Endothelial cell of umbilical vein (primary cell): ENCODE measurements at regions not wholly inside any gene's neighbourhood (a gene's known extent, or its start where the extent isn't known, plus 50 kb on each side); places are given as distances from the start of the nearest gene placed in this dataset.

Experiments used
- BruUV-seq: library from RNA; stranded (reverse); fragments of 400-500 nt; replicated peaks from 2 replicates; lab custom pipeline; 2021; lab: Mats Ljungman, UMichigan
- CTCF ChIA-PET: fragments of 300-600, 350-600 bp; sonication (Branson Sonifier 250); formaldehyde crosslinking; loops from one replicate; lab custom pipeline; 2021; ENCODE audit warnings: antibody characterized with exemption, inconsistent platforms; lab: Charles Lee
- POLR2A ChIA-PET: fragments of 300-600, 350-600 bp; sonication (Branson Sonifier 250); formaldehyde crosslinking; loops from one replicate; lab custom pipeline; 2021; ENCODE audit warnings: antibody characterized with exemption, inconsistent platforms; lab: Charles Lee
- DNase-seq: peaks from one replicate; pipeline ENCODE4 v3.0.0-alpha.2; 2011; ENCODE audit warnings: low read depth, low spot score
- FAIRE-seq: peaks from 2 replicates; lab custom pipeline; 2011; peaks lifted over from hg19 to GRCh38; lab: Jason Lieb, UNC
- H2AFZ ChIP-seq: 2 replicates; pipeline ENCODE4 v1.6.0; 2012; ENCODE audit warnings: low read depth, low read length, control low read depth, inconsistent platforms
- H3K27ac ChIP-seq: 2 replicates; pipeline ENCODE4 v1.5.1; 2011; ENCODE audit warnings: low read depth, mild to moderate bottlenecking, control low read depth, low read length, moderate library complexity; ENCODE audit not compliant: insufficient read depth
- H3K27me3 ChIP-seq, 2 experiments: 2 replicates each; pipeline versions ENCODE4 v1.6.0 to v1.6.1; 2011; ENCODE audit warnings: low read length in 2 of 2, mixed read lengths in 1 of 2; ENCODE audit not compliant: control insufficient read depth in 2 of 2, insufficient read depth in 2 of 2
- H3K36me3 ChIP-seq, 2 experiments: 2 replicates in 1 of 2; 3 replicates in 1 of 2; pipeline ENCODE4 v1.5.1; 2011; ENCODE audit warnings: low read length in 2 of 2, mild to moderate bottlenecking in 1 of 2, moderate library complexity in 1 of 2; ENCODE audit not compliant: control insufficient read depth in 2 of 2, insufficient read depth in 2 of 2; ENCODE audit errors: extremely low read depth in 1 of 2
- H3K4me1 ChIP-seq: 3 replicates; pipeline ENCODE4 v1.5.1; 2011; ENCODE audit warnings: mild to moderate bottlenecking, low read length; ENCODE audit not compliant: control insufficient read depth, insufficient read depth; ENCODE audit errors: extremely low read depth
- H3K4me2 ChIP-seq: 2 replicates; pipeline ENCODE4 v1.6.1; 2011; ENCODE audit warnings: low read length, control low read depth, mixed read lengths; ENCODE audit not compliant: insufficient read depth
- H3K4me3 ChIP-seq, 3 experiments: fragments of 200-600 bp in 1 of 3; sonication (generic), shearing (Covaris generic) in 1 of 3; replicated peaks in 1 of 3; 2 replicates each; pipeline ENCODE4 v1.5.1; 2011 to 2016; ENCODE audit warnings: control low read depth in 3 of 3, low read length in 3 of 3, mild to moderate bottlenecking in 2 of 3, inconsistent platforms in 1 of 3, low read depth in 1 of 3, moderate library complexity in 1 of 3; ENCODE audit not compliant: insufficient read depth in 1 of 3
- H3K79me2 ChIP-seq: 2 replicates; pipeline ENCODE4 v1.6.0; 2012; ENCODE audit warnings: low read length, inconsistent platforms; ENCODE audit not compliant: control insufficient read depth, insufficient read depth
- H3K9ac ChIP-seq: replicated peaks from 2 replicates; pipeline ENCODE3; 2011; ENCODE audit warnings: low read length, control low read depth; ENCODE audit not compliant: insufficient read depth; ENCODE audit errors: extremely low read depth
- H3K9me1 ChIP-seq: replicated peaks from 3 replicates; pipeline ENCODE4 v1.6.0; 2011; ENCODE audit warnings: mild to moderate bottlenecking, low read length; ENCODE audit not compliant: control insufficient read depth, insufficient read depth; ENCODE audit errors: extremely low read depth
- H3K9me3 ChIP-seq: replicated peaks from 2 replicates; pipeline ENCODE4 v1.5.1; 2012; ENCODE audit warnings: low read length, inconsistent platforms; ENCODE audit not compliant: control insufficient read depth, insufficient read depth
- H4K20me1 ChIP-seq: replicated peaks from 2 replicates; pipeline ENCODE3; 2011; ENCODE audit warnings: mild to moderate bottlenecking, low read length; ENCODE audit not compliant: control insufficient read depth, insufficient read depth; ENCODE audit errors: extremely low read depth
- EZH2 ChIP-seq: IDR thresholded peaks from 2 replicates; pipeline ENCODE4 v1.6.1; 2012; ENCODE audit warnings: borderline replicate concordance, low read depth, mild to moderate bottlenecking, moderate library complexity, low read length, inconsistent platforms; ENCODE audit not compliant: severe bottlenecking
- FOS ChIP-seq: IDR thresholded peaks from 2 replicates; pipeline ENCODE4 v1.6.1; 2011; ENCODE audit warnings: mild to moderate bottlenecking, low read length, moderate library complexity, borderline replicate concordance; ENCODE audit not compliant: insufficient read depth
- GATA2 ChIP-seq: IDR thresholded peaks from 2 replicates; pipeline ENCODE4 v1.7.0; 2011; ENCODE audit warnings: low read depth, mild to moderate bottlenecking, moderate library complexity, mixed read lengths, low read length; ENCODE audit not compliant: insufficient read length, insufficient read depth
- JUN ChIP-seq: IDR thresholded peaks from 2 replicates; pipeline ENCODE4 v1.6.1; 2011; ENCODE audit warnings: borderline replicate concordance, low read depth; ENCODE audit not compliant: insufficient read length, insufficient read depth
- MYC ChIP-seq: IDR thresholded peaks from one replicate; pipeline ENCODE4 v1.6.1; 2011; ENCODE audit warnings: mild to moderate bottlenecking, low read depth, low read length
- POLR2A ChIP-seq: IDR thresholded peaks from 2 replicates; pipeline ENCODE4 v1.6.1; 2012; ENCODE audit warnings: low read depth, mild to moderate bottlenecking, control low read depth, low read length
- POLR2AphosphoS5 ChIP-seq: IDR thresholded peaks from 2 replicates; pipeline ENCODE4 v1.6.1; 2012; ENCODE audit warnings: low read depth, mild to moderate bottlenecking, control low read depth, low read length, moderate library complexity; ENCODE audit not compliant: insufficient read depth
- dilution Hi-C: fragments of 300-500 bp; cut with MboI; formaldehyde crosslinking; loops from one replicate; pipeline ENCODE4 v1.15.0; 2019; ENCODE audit warnings: low sequenced_read_pairs; ENCODE audit not compliant: extremely low pct_ligation_motif_present
- intact Hi-C: fragments of 100-400 bp; cut with micrococcal nuclease; formaldehyde crosslinking; loops from one replicate; pipeline ENCODE4 v1.10.0; 2022
- TF ChIP-seq, protein P1 (sequence below): IDR thresholded peaks from 2 replicates; pipeline ENCODE4 v1.6.1; 2011; ENCODE audit not compliant: insufficient read depth, insufficient read length
- TF ChIP-seq, protein P2 (sequence below), 2 donors: IDR thresholded peaks; 1 replicate in 1 of 2; 2 replicates in 1 of 2; pipeline ENCODE4 v1.5.1; 2011; ENCODE audit warnings: low read length in 2 of 2, mild to moderate bottlenecking in 2 of 2, moderate library complexity in 2 of 2, control low read depth in 1 of 2, inconsistent platforms in 1 of 2, low read depth in 1 of 2; ENCODE audit not compliant: insufficient read depth in 1 of 2; ENCODE audit errors: extremely low read depth in 1 of 2

DNA sequence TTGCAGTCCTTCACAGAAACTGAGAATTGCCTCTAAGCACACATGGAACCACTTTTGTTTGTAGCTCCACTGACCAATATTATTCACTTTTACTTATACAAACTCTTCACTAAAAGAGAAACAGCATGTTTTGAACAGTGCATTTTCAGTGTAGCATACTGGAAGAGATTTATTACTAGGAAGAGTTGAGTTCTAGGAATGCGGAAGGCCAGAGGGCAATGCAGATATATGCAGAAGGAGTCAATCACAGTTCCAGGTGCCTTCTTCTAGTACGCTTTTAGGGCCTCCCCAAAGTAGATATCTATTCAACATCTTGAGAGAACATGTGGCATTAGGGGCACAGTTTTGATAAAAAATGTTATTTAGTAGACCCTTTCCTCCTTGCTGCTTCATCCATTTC lies 1654.0 kb upstream of the ZEB2 start:
- intact Hi-C loops, result no loop called here
- H2AFZ ChIP-seq, result no peak overlapping the region
- H3K9me3 ChIP-seq, result no peaks in the 10 kb centered on the region
- no peaks in the 10 kb centered on the region for H3K27me3 ChIP-seq
- dilution Hi-C loops, result no loop called here
- no peaks in the 10 kb centered on the region for H3K79me2 ChIP-seq
- ChIA-PET POLR2A (interaction anchor here (0.7 kb wide), 1 partner anchor 9 kb away, joined by 3 read pairs; no protein-coding TSS in a partner anchor), CTCF (interaction anchor here (0.7 kb wide), 1 partner anchor 323 kb away, joined by 3 read pairs; no protein-coding TSS in a partner anchor)
- no peak overlapping the region for H3K27ac ChIP-seq
- FAIRE-seq (no peak), DNase-seq (no peak)
- H4K20me1 ChIP-seq, result no peaks in the 10 kb centered on the region
- H3K4me1 ChIP-seq, result no peaks in the 10 kb centered on the region
- no peak overlapping the region for H3K4me2 ChIP-seq
- H3K36me3 ChIP-seq, result no peaks in the 10 kb centered on the region
- no peak for TF ChIP-seq MYC
- no peak for TF ChIP-seq EZH2
- TF ChIP-seq, protein P1, sequence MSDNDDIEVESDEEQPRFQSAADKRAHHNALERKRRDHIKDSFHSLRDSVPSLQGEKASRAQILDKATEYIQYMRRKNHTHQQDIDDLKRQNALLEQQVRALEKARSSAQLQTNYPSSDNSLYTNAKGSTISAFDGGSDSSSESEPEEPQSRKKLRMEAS, result no peak
- no peak for TF ChIP-seq GATA2
- TF ChIP-seq, protein P2, sequence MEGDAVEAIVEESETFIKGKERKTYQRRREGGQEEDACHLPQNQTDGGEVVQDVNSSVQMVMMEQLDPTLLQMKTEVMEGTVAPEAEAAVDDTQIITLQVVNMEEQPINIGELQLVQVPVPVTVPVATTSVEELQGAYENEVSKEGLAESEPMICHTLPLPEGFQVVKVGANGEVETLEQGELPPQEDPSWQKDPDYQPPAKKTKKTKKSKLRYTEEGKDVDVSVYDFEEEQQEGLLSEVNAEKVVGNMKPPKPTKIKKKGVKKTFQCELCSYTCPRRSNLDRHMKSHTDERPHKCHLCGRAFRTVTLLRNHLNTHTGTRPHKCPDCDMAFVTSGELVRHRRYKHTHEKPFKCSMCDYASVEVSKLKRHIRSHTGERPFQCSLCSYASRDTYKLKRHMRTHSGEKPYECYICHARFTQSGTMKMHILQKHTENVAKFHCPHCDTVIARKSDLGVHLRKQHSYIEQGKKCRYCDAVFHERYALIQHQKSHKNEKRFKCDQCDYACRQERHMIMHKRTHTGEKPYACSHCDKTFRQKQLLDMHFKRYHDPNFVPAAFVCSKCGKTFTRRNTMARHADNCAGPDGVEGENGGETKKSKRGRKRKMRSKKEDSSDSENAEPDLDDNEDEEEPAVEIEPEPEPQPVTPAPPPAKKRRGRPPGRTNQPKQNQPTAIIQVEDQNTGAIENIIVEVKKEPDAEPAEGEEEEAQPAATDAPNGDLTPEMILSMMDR (IDR thresholded peaks at IDR 0.05; ENCODE audit: extremely low read depth in 1 of 2, insufficient read depth in 1 of 2, low read depth in 1 of 2, low read length in 2 of 2), result no peak
- no peak for TF ChIP-seq POLR2A
- no peak for TF ChIP-seq JUN
- TF ChIP-seq FOS, result no peak
- TF ChIP-seq POLR2AphosphoS5, result no peak
- no peak overlapping the region for H3K4me3 ChIP-seq
- H3K9me1 ChIP-seq, result no peaks in the 10 kb centered on the region
- H3K9ac ChIP-seq, result no peak overlapping the region
- BruUV-seq, result no TSS peak
